ENCODE measurements at regions not wholly inside any gene's neighbourhood (a gene's known extent, or its start where the extent isn't known, plus 50 kb on each side); places are given as distances from the start of the nearest gene placed in this dataset.

GRCh38 chr7:156324201-156324600, 316.4 kb upstream of the RNF32 start:
- TF ChIP-seq CTCF (IDR thresholded peaks at IDR 0.05; ENCODE audit: poor library complexity) (no peak), EZH2 (IDR thresholded peaks at IDR 0.05; ENCODE audit: borderline replicate concordance) (no peak)

Data from hepatocyte (in vitro differentiated cells).